WTC11 (cell line): ENCODE measurements at regions not wholly inside any gene's neighbourhood (a gene's known extent, or its start where the extent isn't known, plus 50 kb on each side); places are given as distances from the start of the nearest gene placed in this dataset.

Experiments
- ATAC-seq: fragments of 200-7000 bp; cut with Tn5 transposase; 2 replicates; pipeline ENCODE4 v1.10.0; 2021; ENCODE audit warnings: mild to moderate bottlenecking, moderate library complexity
- CTCF ChIA-PET: fragments of 300-600 bp; sonication (Branson Sonifier 250); formaldehyde crosslinking; loops from one replicate; lab custom pipeline; 2021; ENCODE audit warnings: antibody characterized with exemption; lab: Charles Lee
- POLR2A ChIA-PET: fragments of 350-600 bp; sonication (Branson Sonifier 250); formaldehyde crosslinking; loops from one replicate; lab custom pipeline; 2021; ENCODE audit warnings: antibody characterized with exemption; lab: Charles Lee
- DNase-seq: peaks from one replicate; pipeline ENCODE4 v3.0.0; 2021; ENCODE audit warnings: low spot score
- H3K27ac Mint-ChIP-seq: 2 replicates; pipeline ENCODE4 v1.8.0; 2021; ENCODE audit warnings: mixed read lengths
- H3K27me3 Mint-ChIP-seq: 2 replicates; pipeline ENCODE4 v1.8.0; 2021; ENCODE audit warnings: low read depth, mild to moderate bottlenecking, moderate library complexity, mixed read lengths
- H3K36me3 Mint-ChIP-seq: 2 replicates; pipeline ENCODE4 v1.8.0; 2021; ENCODE audit warnings: mixed read lengths
- H3K4me1 Mint-ChIP-seq: 2 replicates; pipeline ENCODE4 v1.8.0; 2022; ENCODE audit warnings: mixed read lengths
- H3K4me3 Mint-ChIP-seq: 2 replicates; pipeline ENCODE4 v1.8.0; 2021; ENCODE audit warnings: mild to moderate bottlenecking, moderate library complexity, mixed read lengths
- H3K9me3 Mint-ChIP-seq: 2 replicates; pipeline ENCODE4 v1.8.0; 2021; ENCODE audit warnings: mixed read lengths
- CBFB ChIP-seq: sonication (generic); formaldehyde crosslinking; IDR thresholded peaks from 2 replicates; pipeline ENCODE4 v1.8.1; 2022; ENCODE audit warnings: mild to moderate bottlenecking, low read depth, missing genetic modification reagents
- EMX1 ChIP-seq: fragments of 250-450 bp; sonication (Bioruptor Pico); IDR thresholded peaks from 2 replicates; pipeline ENCODE4 v1.8.0; 2021; ENCODE audit warnings: mild to moderate bottlenecking
- FOXK1 ChIP-seq: sonication (generic); formaldehyde crosslinking; IDR thresholded peaks from 2 replicates; pipeline ENCODE4 v1.8.0; 2022; ENCODE audit warnings: mild to moderate bottlenecking, moderate library complexity, missing genetic modification reagents
- GABPB1 ChIP-seq: sonication (generic); formaldehyde crosslinking; IDR thresholded peaks from 2 replicates; pipeline ENCODE4 v1.8.1; 2023; ENCODE audit warnings: mild to moderate bottlenecking, missing genetic modification reagents
- HMGA2 ChIP-seq: fragments of 250-450 bp; sonication (Bioruptor Pico); IDR thresholded peaks from 2 replicates; pipeline ENCODE4 v1.4.0; 2021; ENCODE audit warnings: mild to moderate bottlenecking, moderate library complexity
- NR2C2 ChIP-seq: sonication (generic); formaldehyde crosslinking; IDR thresholded peaks from 2 replicates; pipeline ENCODE4 v1.8.0; 2022; ENCODE audit warnings: mild to moderate bottlenecking, missing genetic modification reagents
- RELA ChIP-seq: sonication (generic); formaldehyde crosslinking; IDR thresholded peaks from 2 replicates; pipeline ENCODE4 v1.8.1; 2022; ENCODE audit warnings: missing genetic modification reagents, mild to moderate bottlenecking, borderline replicate concordance
- SMAD4 ChIP-seq: sonication (generic); formaldehyde crosslinking; IDR thresholded peaks from 2 replicates; pipeline ENCODE4 v1.8.0; 2022; ENCODE audit warnings: mild to moderate bottlenecking, missing genetic modification reagents
- SOX15 ChIP-seq: fragments of 250-450 bp; sonication (Bioruptor Pico); IDR thresholded peaks from 2 replicates; pipeline ENCODE4 v1.9.0; 2021; ENCODE audit warnings: mild to moderate bottlenecking
- SP1 ChIP-seq: sonication (generic); formaldehyde crosslinking; conservative IDR thresholded peaks from 2 replicates; pipeline ENCODE4 v1.8.1; 2022; ENCODE audit warnings: missing genetic modification reagents
- TCF7 ChIP-seq: sonication (generic); formaldehyde crosslinking; IDR thresholded peaks from 2 replicates; pipeline ENCODE4 v1.8.0; 2022; ENCODE audit warnings: mild to moderate bottlenecking, low read depth, missing genetic modification reagents, moderate library complexity
- TEAD4 ChIP-seq: sonication (generic); formaldehyde crosslinking; IDR thresholded peaks from 2 replicates; pipeline ENCODE4 v1.8.0; 2022; ENCODE audit warnings: mild to moderate bottlenecking, missing genetic modification reagents
- ZBTB21 ChIP-seq: sonication (generic); formaldehyde crosslinking; IDR thresholded peaks from 2 replicates; pipeline ENCODE4 v1.8.1; 2023; ENCODE audit warnings: mild to moderate bottlenecking, missing genetic modification reagents, borderline replicate concordance
- ZNF121 ChIP-seq: sonication (generic); formaldehyde crosslinking; IDR thresholded peaks from 2 replicates; pipeline ENCODE4 v1.8.0; 2023; ENCODE audit warnings: missing genetic modification reagents
- ZNF671 ChIP-seq: fragments of 250-450 bp; sonication (Bioruptor Pico); IDR thresholded peaks from 2 replicates; pipeline ENCODE4 v1.8.0; 2021; ENCODE audit warnings: mild to moderate bottlenecking
- TF ChIP-seq, protein P1 (sequence below): sonication (generic); formaldehyde crosslinking; IDR thresholded peaks from 2 replicates; pipeline ENCODE4 v1.8.0; 2022; ENCODE audit warnings: mild to moderate bottlenecking, missing genetic modification reagents
- TF ChIP-seq, protein P2 (sequence below): fragments of 250-450 bp; sonication (Bioruptor Pico); IDR thresholded peaks from 2 replicates; pipeline ENCODE4 v1.9.0; 2021; ENCODE audit warnings: mild to moderate bottlenecking
- TF ChIP-seq, protein P3 (sequence below): sonication (generic); formaldehyde crosslinking; IDR thresholded peaks from 2 replicates; pipeline ENCODE4 v1.8.1; 2023; ENCODE audit warnings: mild to moderate bottlenecking, missing genetic modification reagents, moderate library complexity
- TF ChIP-seq, protein P4 (sequence below): sonication (generic); formaldehyde crosslinking; IDR thresholded peaks from 2 replicates; pipeline ENCODE4 v1.8.0; 2022; ENCODE audit warnings: mild to moderate bottlenecking, missing genetic modification reagents
- TF ChIP-seq, protein P5 (sequence below): sonication (generic); formaldehyde crosslinking; IDR thresholded peaks from 2 replicates; pipeline ENCODE4 v1.8.0; 2023; ENCODE audit warnings: mild to moderate bottlenecking, missing genetic modification reagents
- TF ChIP-seq, protein P6 (sequence below): sonication (generic); formaldehyde crosslinking; IDR thresholded peaks from 2 replicates; pipeline ENCODE4 v1.8.1; 2022; ENCODE audit warnings: missing genetic modification reagents, borderline replicate concordance

DNA sequence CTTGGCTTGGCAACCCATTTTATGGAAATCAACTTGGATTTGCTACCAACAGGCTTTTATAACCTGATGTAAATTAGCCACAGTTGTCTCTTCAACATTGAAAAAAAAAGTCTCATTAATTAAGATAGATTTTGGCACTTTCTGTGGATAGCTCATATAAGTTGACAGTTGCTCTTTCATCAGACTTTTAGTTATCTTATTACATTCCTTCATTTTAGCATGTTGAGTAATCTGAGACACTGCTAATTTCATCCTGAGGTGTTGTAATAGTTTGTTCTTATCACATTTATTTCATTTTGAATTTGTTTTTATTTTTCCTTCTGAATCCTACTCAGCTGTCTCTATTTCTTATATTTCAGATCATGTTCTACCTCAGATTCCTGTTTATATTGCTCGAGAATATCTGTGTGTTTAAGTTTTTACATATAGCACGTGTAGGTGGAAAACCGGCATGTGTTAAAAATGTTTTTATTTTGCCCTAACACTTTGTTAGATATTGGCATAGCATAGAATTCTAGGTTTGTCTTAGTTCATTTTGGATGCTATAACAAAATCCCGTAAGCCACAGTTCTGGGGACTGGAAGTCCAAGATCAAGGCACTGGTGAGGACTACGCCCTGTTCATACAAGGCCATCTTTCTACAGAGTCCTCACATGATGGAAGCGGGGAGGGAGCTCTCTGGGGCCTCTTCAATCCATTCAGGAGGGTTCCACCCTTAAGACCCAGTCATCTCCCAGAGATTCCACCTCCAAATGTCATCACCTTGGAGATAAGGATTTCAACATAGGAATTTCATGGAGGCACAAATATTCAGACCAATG lies 239.4 kb downstream of the COL4A1 start:
- CTCF ChIA-PET = no interaction called here
- peaks cover 8% of the 10 kb centered on the region for H3K4me1 Mint-ChIP-seq
- ATAC-seq = no peak
- no peaks in the 10 kb centered on the region for H3K9me3 Mint-ChIP-seq
- TF ChIP-seq, protein P1, sequence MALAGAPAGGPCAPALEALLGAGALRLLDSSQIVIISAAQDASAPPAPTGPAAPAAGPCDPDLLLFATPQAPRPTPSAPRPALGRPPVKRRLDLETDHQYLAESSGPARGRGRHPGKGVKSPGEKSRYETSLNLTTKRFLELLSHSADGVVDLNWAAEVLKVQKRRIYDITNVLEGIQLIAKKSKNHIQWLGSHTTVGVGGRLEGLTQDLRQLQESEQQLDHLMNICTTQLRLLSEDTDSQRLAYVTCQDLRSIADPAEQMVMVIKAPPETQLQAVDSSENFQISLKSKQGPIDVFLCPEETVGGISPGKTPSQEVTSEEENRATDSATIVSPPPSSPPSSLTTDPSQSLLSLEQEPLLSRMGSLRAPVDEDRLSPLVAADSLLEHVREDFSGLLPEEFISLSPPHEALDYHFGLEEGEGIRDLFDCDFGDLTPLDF = no peak
- no peak for TF ChIP-seq ZNF671
- TF ChIP-seq HMGA2 (CRISPR knock-in tag) = no peak
- TF ChIP-seq, protein P2, sequence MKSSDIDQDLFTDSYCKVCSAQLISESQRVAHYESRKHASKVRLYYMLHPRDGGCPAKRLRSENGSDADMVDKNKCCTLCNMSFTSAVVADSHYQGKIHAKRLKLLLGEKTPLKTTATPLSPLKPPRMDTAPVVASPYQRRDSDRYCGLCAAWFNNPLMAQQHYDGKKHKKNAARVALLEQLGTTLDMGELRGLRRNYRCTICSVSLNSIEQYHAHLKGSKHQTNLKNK (CRISPR knock-in tag) = no peak
- TF ChIP-seq FOXK1 = no peak
- TF ChIP-seq GABPB1 (CRISPR knock-in tag) = no peak
- TF ChIP-seq SP1 = no peak
- no peak for TF ChIP-seq ZBTB21 (CRISPR knock-in tag)
- TF ChIP-seq, all 79 proteins: peak for 0
- Mint-ChIP-seq H3K36me3 (no peaks in the 10 kb centered on the region), H3K27me3 (no peaks in the 10 kb centered on the region), H3K27ac (no peak overlapping the region), H3K4me3 (no peak overlapping the region)
- POLR2A ChIA-PET = no interaction called here
- DNase-seq = no peak

DNA sequence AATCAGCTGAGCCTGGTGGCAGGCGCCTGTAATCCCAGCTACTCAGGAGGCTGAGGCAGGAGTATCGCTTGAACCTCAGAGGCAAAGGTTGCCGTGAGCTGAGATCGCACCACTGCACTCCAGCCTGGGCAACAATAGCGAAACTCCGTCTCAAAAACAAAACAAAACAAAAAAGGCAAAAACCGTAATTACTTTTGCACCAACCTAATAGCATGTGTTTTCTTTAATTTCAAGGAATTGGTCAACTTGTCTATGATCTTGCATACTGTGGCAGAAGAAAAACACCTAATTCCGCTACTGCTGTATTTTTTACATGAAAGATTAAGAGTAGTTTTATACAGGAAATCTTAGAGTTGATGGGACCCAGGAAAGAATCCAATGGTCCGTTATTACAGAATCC lies 241.2 kb downstream of the COL4A1 start:
- POLR2A ChIA-PET = no interaction called here
- Mint-ChIP-seq H3K27ac (no peak overlapping the region), H3K36me3 (no peaks in the 10 kb centered on the region), H3K4me1 (peaks cover 8% of the 10 kb centered on the region), H3K27me3 (no peaks in the 10 kb centered on the region), H3K4me3 (no peak overlapping the region), H3K9me3 (no peaks in the 10 kb centered on the region)
- DNase-seq (no peak), ATAC-seq (no peak)
- CTCF ChIA-PET = no interaction called here
- no peak for TF ChIP-seq TCF7 (CRISPR knock-in tag)

DNA sequence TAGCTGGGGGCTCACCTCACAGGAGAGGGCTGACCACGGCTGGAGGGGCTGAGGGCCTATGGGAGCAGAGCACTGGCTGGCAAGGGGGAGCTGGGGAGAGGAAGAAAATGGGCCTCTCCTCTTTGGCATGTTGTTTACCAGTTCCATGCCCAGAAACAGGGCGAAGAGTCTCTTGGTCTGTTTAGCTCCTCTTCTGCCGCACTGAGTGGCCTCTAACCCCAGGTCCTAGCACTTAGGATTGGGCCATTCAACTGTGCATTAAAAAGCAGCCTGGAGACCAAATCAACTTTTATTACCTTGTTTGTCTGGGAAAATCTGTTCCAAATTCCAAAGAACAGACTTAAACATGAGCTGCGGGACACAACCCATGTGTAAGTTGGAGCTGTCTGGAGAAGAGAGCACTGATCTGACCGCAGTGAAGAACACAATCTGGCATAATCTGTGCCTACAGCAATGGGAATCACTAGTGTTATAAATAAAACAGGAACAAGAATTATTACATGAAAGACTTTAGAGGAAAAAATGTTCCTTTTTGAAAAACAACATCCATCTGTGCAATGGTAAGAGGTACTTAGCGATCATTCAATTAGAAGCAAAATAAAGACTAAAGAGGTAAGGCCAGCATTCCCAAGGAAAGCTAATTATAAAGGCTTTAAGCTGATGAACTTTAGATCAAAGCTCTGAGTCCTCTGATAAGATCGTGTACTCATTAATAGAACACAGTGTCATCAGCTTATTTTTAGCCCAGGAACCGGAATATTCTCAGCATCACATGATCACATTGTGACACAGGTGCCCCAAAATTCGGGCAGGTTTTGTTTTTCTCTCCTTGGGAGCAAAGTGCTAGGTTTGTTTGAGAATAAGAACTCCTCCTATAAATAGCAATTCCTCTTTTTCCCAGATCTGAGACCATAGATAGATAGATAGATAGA lies 243.2 kb downstream of the COL4A1 start:
- CTCF ChIA-PET = no interaction called here
- TF ChIP-seq, protein P3, sequence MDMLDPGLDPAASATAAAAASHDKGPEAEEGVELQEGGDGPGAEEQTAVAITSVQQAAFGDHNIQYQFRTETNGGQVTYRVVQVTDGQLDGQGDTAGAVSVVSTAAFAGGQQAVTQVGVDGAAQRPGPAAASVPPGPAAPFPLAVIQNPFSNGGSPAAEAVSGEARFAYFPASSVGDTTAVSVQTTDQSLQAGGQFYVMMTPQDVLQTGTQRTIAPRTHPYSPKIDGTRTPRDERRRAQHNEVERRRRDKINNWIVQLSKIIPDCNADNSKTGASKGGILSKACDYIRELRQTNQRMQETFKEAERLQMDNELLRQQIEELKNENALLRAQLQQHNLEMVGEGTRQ (CRISPR knock-in tag) = no peak
- TF ChIP-seq TEAD4 (CRISPR knock-in tag) = no peak
- no peak for TF ChIP-seq EMX1 (CRISPR knock-in tag)
- TF ChIP-seq, protein P4, sequence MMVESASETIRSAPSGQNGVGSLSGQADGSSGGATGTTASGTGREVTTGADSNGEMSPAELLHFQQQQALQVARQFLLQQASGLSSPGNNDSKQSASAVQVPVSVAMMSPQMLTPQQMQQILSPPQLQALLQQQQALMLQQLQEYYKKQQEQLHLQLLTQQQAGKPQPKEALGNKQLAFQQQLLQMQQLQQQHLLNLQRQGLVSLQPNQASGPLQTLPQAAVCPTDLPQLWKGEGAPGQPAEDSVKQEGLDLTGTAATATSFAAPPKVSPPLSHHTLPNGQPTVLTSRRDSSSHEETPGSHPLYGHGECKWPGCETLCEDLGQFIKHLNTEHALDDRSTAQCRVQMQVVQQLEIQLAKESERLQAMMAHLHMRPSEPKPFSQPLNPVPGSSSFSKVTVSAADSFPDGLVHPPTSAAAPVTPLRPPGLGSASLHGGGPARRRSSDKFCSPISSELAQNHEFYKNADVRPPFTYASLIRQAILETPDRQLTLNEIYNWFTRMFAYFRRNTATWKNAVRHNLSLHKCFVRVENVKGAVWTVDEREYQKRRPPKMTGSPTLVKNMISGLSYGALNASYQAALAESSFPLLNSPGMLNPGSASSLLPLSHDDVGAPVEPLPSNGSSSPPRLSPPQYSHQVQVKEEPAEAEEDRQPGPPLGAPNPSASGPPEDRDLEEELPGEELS = no peak
- TF ChIP-seq CBFB (CRISPR knock-in tag) = no peak
- TF ChIP-seq RELA = no peak
- TF ChIP-seq TCF7 (CRISPR knock-in tag) = no peak
- TF ChIP-seq, protein P2 (CRISPR knock-in tag) = no peak
- no peak for TF ChIP-seq SOX15
- TF ChIP-seq, protein P5, sequence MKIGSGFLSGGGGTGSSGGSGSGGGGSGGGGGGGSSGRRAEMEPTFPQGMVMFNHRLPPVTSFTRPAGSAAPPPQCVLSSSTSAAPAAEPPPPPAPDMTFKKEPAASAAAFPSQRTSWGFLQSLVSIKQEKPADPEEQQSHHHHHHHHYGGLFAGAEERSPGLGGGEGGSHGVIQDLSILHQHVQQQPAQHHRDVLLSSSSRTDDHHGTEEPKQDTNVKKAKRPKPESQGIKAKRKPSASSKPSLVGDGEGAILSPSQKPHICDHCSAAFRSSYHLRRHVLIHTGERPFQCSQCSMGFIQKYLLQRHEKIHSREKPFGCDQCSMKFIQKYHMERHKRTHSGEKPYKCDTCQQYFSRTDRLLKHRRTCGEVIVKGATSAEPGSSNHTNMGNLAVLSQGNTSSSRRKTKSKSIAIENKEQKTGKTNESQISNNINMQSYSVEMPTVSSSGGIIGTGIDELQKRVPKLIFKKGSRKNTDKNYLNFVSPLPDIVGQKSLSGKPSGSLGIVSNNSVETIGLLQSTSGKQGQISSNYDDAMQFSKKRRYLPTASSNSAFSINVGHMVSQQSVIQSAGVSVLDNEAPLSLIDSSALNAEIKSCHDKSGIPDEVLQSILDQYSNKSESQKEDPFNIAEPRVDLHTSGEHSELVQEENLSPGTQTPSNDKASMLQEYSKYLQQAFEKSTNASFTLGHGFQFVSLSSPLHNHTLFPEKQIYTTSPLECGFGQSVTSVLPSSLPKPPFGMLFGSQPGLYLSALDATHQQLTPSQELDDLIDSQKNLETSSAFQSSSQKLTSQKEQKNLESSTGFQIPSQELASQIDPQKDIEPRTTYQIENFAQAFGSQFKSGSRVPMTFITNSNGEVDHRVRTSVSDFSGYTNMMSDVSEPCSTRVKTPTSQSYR (CRISPR knock-in tag) = no peak
- no peak for TF ChIP-seq NR2C2 (CRISPR knock-in tag)
- TF ChIP-seq ZNF121 (CRISPR knock-in tag) = no peak
- TF ChIP-seq SMAD4 (CRISPR knock-in tag) = no peak
- TF ChIP-seq, protein P6, sequence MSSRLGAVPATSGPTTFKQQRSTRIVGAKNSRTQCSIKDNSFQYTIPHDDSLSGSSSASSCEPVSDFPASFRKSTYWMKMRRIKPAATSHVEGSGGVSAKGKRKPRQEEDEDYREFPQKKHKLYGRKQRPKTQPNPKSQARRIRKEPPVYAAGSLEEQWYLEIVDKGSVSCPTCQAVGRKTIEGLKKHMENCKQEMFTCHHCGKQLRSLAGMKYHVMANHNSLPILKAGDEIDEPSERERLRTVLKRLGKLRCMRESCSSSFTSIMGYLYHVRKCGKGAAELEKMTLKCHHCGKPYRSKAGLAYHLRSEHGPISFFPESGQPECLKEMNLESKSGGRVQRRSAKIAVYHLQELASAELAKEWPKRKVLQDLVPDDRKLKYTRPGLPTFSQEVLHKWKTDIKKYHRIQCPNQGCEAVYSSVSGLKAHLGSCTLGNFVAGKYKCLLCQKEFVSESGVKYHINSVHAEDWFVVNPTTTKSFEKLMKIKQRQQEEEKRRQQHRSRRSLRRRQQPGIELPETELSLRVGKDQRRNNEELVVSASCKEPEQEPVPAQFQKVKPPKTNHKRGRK (CRISPR knock-in tag) = no peak

More for the DNA sequence above, 243.2 kb downstream of the COL4A1 start:
- Mint-ChIP-seq H3K4me3 (no peak overlapping the region), H3K27me3 (no peaks in the 10 kb centered on the region), H3K4me1 (no peaks in the 10 kb centered on the region), H3K9me3 (no peaks in the 10 kb centered on the region), H3K36me3 (no peaks in the 10 kb centered on the region), H3K27ac (no peak overlapping the region)
- no peak for ATAC-seq
- no peak for DNase-seq
- POLR2A ChIA-PET = no interaction called here
